Body of pancreas (tissue), 4 donors: ENCODE measurements at regions not wholly inside any gene's neighbourhood (a gene's known extent, or its start where the extent isn't known, plus 50 kb on each side); places are given as distances from the start of the nearest gene placed in this dataset.

Experiments
- CTCF ChIP-seq, 7 experiments: fragments of 450-650 bp in 4 of 7; fragments of 200-600 bp in 3 of 7; sonication (generic) in 3 of 7; IDR thresholded peaks; one replicate each; pipeline ENCODE4 v1.5.1; 2016 to 2019; ENCODE audit warnings: antibody characterized with exemption in 7 of 7
- POLR2A ChIP-seq, 3 donors: fragments of 450-650 bp; IDR thresholded peaks; one replicate each; pipeline ENCODE4 v1.6.1; 2016; ENCODE audit warnings: antibody characterized with exemption in 3 of 3, mild to moderate bottlenecking in 2 of 3

DNA sequence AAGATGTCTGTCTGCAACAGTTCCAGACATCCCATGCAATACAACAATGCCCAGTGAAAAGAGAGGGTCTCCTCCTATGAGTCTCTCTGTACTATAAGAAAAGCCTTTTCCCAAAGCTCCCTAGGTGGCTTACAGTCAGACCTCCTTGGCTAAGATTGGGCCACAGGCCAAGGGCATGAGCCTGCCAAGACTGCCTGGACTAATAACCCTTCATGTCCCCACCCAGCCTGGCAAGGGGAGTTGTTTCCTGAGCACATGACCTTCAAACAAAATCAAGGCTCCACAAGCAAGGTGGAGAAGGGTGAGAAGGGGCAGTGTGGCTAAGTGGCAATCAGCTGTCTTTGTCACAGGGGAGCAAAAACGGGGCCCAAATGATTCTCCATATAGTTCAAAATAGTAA, 75.6 kb upstream of the ZSWIM6 start:
- TF ChIP-seq CTCF (IDR thresholded peaks at IDR 0.05) (no peak), POLR2A (IDR thresholded peaks at IDR 0.05) (no peak)
